IMR-90 (cell line): ENCODE measurements at regions not wholly inside any gene's neighbourhood (a gene's known extent, or its start where the extent isn't known, plus 50 kb on each side); places are given as distances from the start of the nearest gene placed in this dataset.

Experiments used
- ATAC-seq: fragments of 200-7000 bp; cut with Tn5 transposase; 2 replicates; pipeline ENCODE4 v1.9.1; 2020; ENCODE audit warnings: low read depth, mild to moderate bottlenecking, moderate library complexity
- BruUV-seq: library from RNA; stranded (reverse); fragments of 400-500 nt; replicated peaks from 2 replicates; lab custom pipeline; 2021; lab: Mats Ljungman, UMichigan
- CTCF ChIA-PET: fragments of 300-600 bp; formaldehyde crosslinking; extraction: SDS; loops from one replicate; lab custom pipeline; 2021; ENCODE audit warnings: antibody characterized with exemption; lab: Yijun Ruan, JAX
- POLR2A ChIA-PET: fragments of 300-600 bp; sonication (Branson Sonifier 250); formaldehyde crosslinking; loops from one replicate; lab custom pipeline; 2022; ENCODE audit warnings: antibody characterized with exemption; ENCODE audit not compliant: unreplicated experiment; lab: Charles Lee
- DNase-seq: peaks from one replicate; pipeline ENCODE4 v3.0.0; 2013
- H2AFZ ChIP-seq: replicated peaks from 2 replicates; pipeline ENCODE3; 2013; ENCODE audit warnings: low read length, mild to moderate bottlenecking; ENCODE audit not compliant: poor library complexity
- H2AK5ac ChIP-seq: 2 replicates; pipeline ENCODE4 v1.6.1; 2013; ENCODE audit warnings: low read depth, low read length, inconsistent platforms
- H2AK9ac ChIP-seq: replicated peaks from 2 replicates; pipeline ENCODE3; 2013; ENCODE audit warnings: mild to moderate bottlenecking, low read depth, low read length, moderate library complexity; ENCODE audit not compliant: poor library complexity
- H2BK120ac ChIP-seq: 2 replicates; pipeline ENCODE4 v1.6.1; 2013; ENCODE audit warnings: low read depth, low read length, inconsistent platforms
- H2BK15ac ChIP-seq: 3 replicates; pipeline ENCODE4 v1.6.1; 2013; ENCODE audit warnings: low read depth, low read length, inconsistent platforms
- H2BK20ac ChIP-seq: 2 replicates; pipeline ENCODE4 v1.6.1; 2013; ENCODE audit warnings: low read depth, mild to moderate bottlenecking, inconsistent platforms, low read length, moderate library complexity
- H2BK5ac ChIP-seq: 2 replicates; pipeline ENCODE4 v1.6.1; 2013; ENCODE audit warnings: mild to moderate bottlenecking, low read depth, low read length, inconsistent platforms; ENCODE audit not compliant: poor library complexity, severe bottlenecking
- H3K14ac ChIP-seq: replicated peaks from 2 replicates; pipeline ENCODE4 v1.6.1; 2013; ENCODE audit warnings: low read depth, low read length, inconsistent platforms
- H3K18ac ChIP-seq: 2 replicates; pipeline ENCODE4 v1.6.1; 2013; ENCODE audit warnings: low read depth, low read length, control low read depth
- H3K23ac ChIP-seq: 2 replicates; pipeline ENCODE4 v1.6.1; 2013; ENCODE audit warnings: low read depth, low read length, inconsistent platforms
- H3K27ac ChIP-seq: 2 replicates; pipeline ENCODE4 v1.5.1; 2013; ENCODE audit warnings: mild to moderate bottlenecking, control low read depth, low read length; ENCODE audit not compliant: insufficient read depth
- H3K27me3 ChIP-seq: 2 replicates; pipeline ENCODE4 v1.6.1; 2013; ENCODE audit warnings: low read length; ENCODE audit not compliant: control insufficient read depth, insufficient read depth
- H3K36me3 ChIP-seq: 2 replicates; pipeline ENCODE4 v1.6.1; 2013; ENCODE audit warnings: low read length, mixed read lengths; ENCODE audit not compliant: control insufficient read depth, insufficient read depth
- H3K4ac ChIP-seq: 2 replicates; pipeline ENCODE4 v1.6.1; 2013; ENCODE audit warnings: low read depth, low read length, inconsistent platforms
- H3K4me1 ChIP-seq: 2 replicates; pipeline ENCODE4 v1.6.1; 2013; ENCODE audit warnings: low read length, mixed read lengths; ENCODE audit not compliant: control insufficient read depth, insufficient read depth
- H3K4me2 ChIP-seq: 2 replicates; pipeline ENCODE4 v1.6.1; 2013; ENCODE audit warnings: low read depth, mild to moderate bottlenecking, control low read depth, low read length, moderate library complexity
- H3K4me3 ChIP-seq: 2 replicates; pipeline ENCODE4 v1.5.1; 2013; ENCODE audit warnings: low read depth, mild to moderate bottlenecking, control low read depth, low read length, moderate library complexity; ENCODE audit not compliant: insufficient read depth
- H3K56ac ChIP-seq: 2 replicates; pipeline ENCODE4 v1.6.1; 2013; ENCODE audit warnings: low read length, inconsistent platforms; ENCODE audit not compliant: insufficient read depth; ENCODE audit errors: extremely low read depth
- H3K79me1 ChIP-seq, 2 experiments: 2 replicates each; pipeline ENCODE4 v1.6.1; 2013; ENCODE audit warnings: low read length in 2 of 2, inconsistent platforms in 1 of 2, low read depth in 1 of 2
- H3K9ac ChIP-seq: 2 replicates; pipeline ENCODE4 v1.6.1; 2013; ENCODE audit warnings: low read depth, low read length, control low read depth
- H3K9me1 ChIP-seq: 2 replicates; pipeline ENCODE4 v1.6.1; 2013; ENCODE audit warnings: low read length, inconsistent platforms; ENCODE audit not compliant: insufficient read depth
- H3K9me3 ChIP-seq: 2 replicates; pipeline ENCODE4 v1.6.1; 2013; ENCODE audit warnings: low read length; ENCODE audit not compliant: control insufficient read depth, insufficient read depth
- H4K20me1 ChIP-seq: 2 replicates; pipeline ENCODE4 v1.6.1; 2013; ENCODE audit warnings: low read length, inconsistent platforms; ENCODE audit not compliant: insufficient read depth
- H4K5ac ChIP-seq: 2 replicates; pipeline ENCODE4 v1.6.1; 2013; ENCODE audit warnings: mild to moderate bottlenecking, low read depth, low read length, control low read depth
- H4K8ac ChIP-seq, 2 experiments: 2 replicates each; pipeline ENCODE4 v1.6.1; 2013; ENCODE audit warnings: low read depth in 2 of 2, low read length in 2 of 2, control low read depth in 1 of 2, inconsistent platforms in 1 of 2
- H4K91ac ChIP-seq: 2 replicates; pipeline ENCODE4 v1.6.1; 2013; ENCODE audit warnings: low read depth, low read length, inconsistent platforms; ENCODE audit not compliant: insufficient read depth
- CEBPB ChIP-seq: IDR thresholded peaks from 2 replicates; pipeline ENCODE4 v1.6.1; 2012; ENCODE audit warnings: low read depth, low read length, improper control_type of control experiment
- CHD1 ChIP-seq: IDR thresholded peaks from 2 replicates; pipeline ENCODE4 v1.6.1; 2012; ENCODE audit warnings: low read depth, low read length, improper control_type of control experiment
- FOS ChIP-seq: fragments of 150-350 bp; IDR thresholded peaks from 2 replicates; pipeline ENCODE4 v1.6.1; 2016; ENCODE audit warnings: low read depth, low read length
- MAZ ChIP-seq: IDR thresholded peaks from 2 replicates; pipeline ENCODE4 v1.6.1; 2012; ENCODE audit warnings: low read depth, mild to moderate bottlenecking, low read length, improper control_type of control experiment, moderate library complexity, borderline replicate concordance
- NFE2L2 ChIP-seq: fragments of 150-350 bp; IDR thresholded peaks from 2 replicates; pipeline ENCODE4 v1.6.1; 2016; ENCODE audit warnings: low read depth, mild to moderate bottlenecking, low read length
- dilution Hi-C: fragments of 300-500 bp; cut with HindIII; formaldehyde crosslinking; loops from one replicate; pipeline ENCODE4 v1.14.3; 2018; ENCODE audit warnings: low sequenced_read_pairs; ENCODE audit not compliant: unreplicated experiment
- in situ Hi-C: fragments of 300-500 bp; cut with MboI; formaldehyde crosslinking; loops from 3 replicates; pipeline ENCODE4 v1.14.3; 2019; ENCODE audit warnings: low sequenced_read_pairs, inconsistent platforms, mixed read lengths
- intact Hi-C: fragments of 100-400 bp; cut with micrococcal nuclease; formaldehyde crosslinking; loops from 2 replicates; pipeline ENCODE4 v1.10.0; 2022
- TF ChIP-seq, protein P1 (sequence below): conservative IDR thresholded peaks from 2 replicates; pipeline ENCODE4 v1.5.1; 2012; ENCODE audit warnings: mild to moderate bottlenecking, low read depth, low read length, improper control_type of control experiment

DNA sequence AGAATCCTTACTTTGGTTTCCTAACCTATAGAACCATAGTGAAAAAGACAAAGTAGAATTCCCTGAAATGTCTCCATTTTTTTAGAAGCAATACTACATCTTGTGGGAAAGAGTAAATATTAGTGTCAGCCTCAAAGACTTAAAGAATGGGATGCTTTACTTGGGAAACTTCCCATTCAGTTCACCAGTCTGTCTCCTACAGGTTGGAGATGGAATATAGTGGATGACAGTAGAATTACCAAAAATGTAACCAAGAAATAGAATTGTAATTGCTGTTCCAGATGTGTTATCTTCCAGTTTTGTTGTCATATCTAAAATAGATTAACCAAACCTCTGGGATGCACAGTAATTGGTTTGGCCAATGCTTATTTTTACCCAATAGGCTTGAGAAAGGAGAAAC, 338.6 kb upstream of the GRID2 start:
- Histone ChIP-seq H4K20me1 (no peaks in the 10 kb centered on the region), H3K27me3 (no peaks in the 10 kb centered on the region), H4K5ac (no peak overlapping the region), H3K23ac (no peak overlapping the region), H3K9me1 (no peaks in the 10 kb centered on the region; the same call in 1 of the 2 replicates), H3K4ac (no peak overlapping the region), H2BK20ac (no peak overlapping the region), H3K27ac (no peak overlapping the region), H4K91ac (no peak overlapping the region), H2BK120ac (no peak overlapping the region), H3K4me2 (no peak overlapping the region), H3K4me3 (no peak overlapping the region), H2BK5ac (no peak overlapping the region), H3K9ac (no peak overlapping the region), H4K8ac (no peak overlapping the region), H2AK9ac (no peak overlapping the region), H2BK15ac (no peak overlapping the region), H2AFZ (no peak overlapping the region), H3K9me3 (no peaks in the 10 kb centered on the region), H3K18ac (no peak overlapping the region), H3K14ac (no peak overlapping the region), H3K79me1 (no peaks in the 10 kb centered on the region), H3K56ac (no peak overlapping the region), H2AK5ac (no peak overlapping the region), H3K4me1 (no peaks in the 10 kb centered on the region), H3K36me3 (no peaks in the 10 kb centered on the region)
- intact Hi-C loops = no loop called here
- no peak for TF ChIP-seq CEBPB
- TF ChIP-seq, protein P1, sequence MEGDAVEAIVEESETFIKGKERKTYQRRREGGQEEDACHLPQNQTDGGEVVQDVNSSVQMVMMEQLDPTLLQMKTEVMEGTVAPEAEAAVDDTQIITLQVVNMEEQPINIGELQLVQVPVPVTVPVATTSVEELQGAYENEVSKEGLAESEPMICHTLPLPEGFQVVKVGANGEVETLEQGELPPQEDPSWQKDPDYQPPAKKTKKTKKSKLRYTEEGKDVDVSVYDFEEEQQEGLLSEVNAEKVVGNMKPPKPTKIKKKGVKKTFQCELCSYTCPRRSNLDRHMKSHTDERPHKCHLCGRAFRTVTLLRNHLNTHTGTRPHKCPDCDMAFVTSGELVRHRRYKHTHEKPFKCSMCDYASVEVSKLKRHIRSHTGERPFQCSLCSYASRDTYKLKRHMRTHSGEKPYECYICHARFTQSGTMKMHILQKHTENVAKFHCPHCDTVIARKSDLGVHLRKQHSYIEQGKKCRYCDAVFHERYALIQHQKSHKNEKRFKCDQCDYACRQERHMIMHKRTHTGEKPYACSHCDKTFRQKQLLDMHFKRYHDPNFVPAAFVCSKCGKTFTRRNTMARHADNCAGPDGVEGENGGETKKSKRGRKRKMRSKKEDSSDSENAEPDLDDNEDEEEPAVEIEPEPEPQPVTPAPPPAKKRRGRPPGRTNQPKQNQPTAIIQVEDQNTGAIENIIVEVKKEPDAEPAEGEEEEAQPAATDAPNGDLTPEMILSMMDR = no peak
- no peak for TF ChIP-seq NFE2L2
- no peak for TF ChIP-seq CHD1
- TF ChIP-seq FOS = no peak
- TF ChIP-seq MAZ = no peak
- POLR2A ChIA-PET = no interaction called here
- dilution Hi-C loops = no loop called here
- in situ Hi-C loops = no loop called here
- BruUV-seq = no TSS peak
- ATAC-seq = no peak
- CTCF ChIA-PET = no interaction called here
- no peak for DNase-seq
